ENCODE measurements at regions not wholly inside any gene's neighbourhood (a gene's known extent, or its start where the extent isn't known, plus 50 kb on each side); places are given as distances from the start of the nearest gene placed in this dataset.

- no peak for DNase-seq
- Mint-ChIP-seq H3K27me3 (ENCODE audit: insufficient read depth) (no peaks in the 10 kb centered on the region), H3K36me3 (ENCODE audit: low read depth) (peaks cover 2% of the 10 kb centered on the region), H3K4me3 (no peak overlapping the region), H3K27ac (no peak overlapping the region), H3K4me1 (peaks cover 9% of the 10 kb centered on the region), H3K9me3 (no peaks in the 10 kb centered on the region)
- no peak overlapping the region for H3K4me3 ChIP-seq (ENCODE audit: low read length)
- no peaks in the 10 kb centered on the region for H3K27me3 ChIP-seq (ENCODE audit: control insufficient read depth, insufficient read depth, low read length, poor library complexity, severe bottlenecking)
- H3K9ac ChIP-seq (ENCODE audit: extremely low read depth, low read length, poor library complexity, severe bottlenecking) = no peak overlapping the region
- no peak for TF ChIP-seq CTCF (conservative IDR thresholded peaks at IDR 0.05)
- no peaks in the 10 kb centered on the region for H3K4me1 ChIP-seq (ENCODE audit: control insufficient read depth, insufficient read depth, low read length)
- H3K27ac ChIP-seq (ENCODE audit: low read depth, low read length) = no peak overlapping the region
- no peaks in the 10 kb centered on the region for H3K36me3 ChIP-seq (ENCODE audit: control insufficient read depth, insufficient read depth, low read length)
- WGBS, 2 experiments (ENCODE audit: insufficient coverage in 1 of 2, insufficient read length in 1 of 2) = 92% methylated on average over 1 of the region's 1 CpG; no CpG with 5 or more reads in 1 of the 2 experiments
- no peaks in the 10 kb centered on the region for H3K9me3 ChIP-seq (ENCODE audit: control insufficient read depth, low read length)
Observed at GRCh38 chr7:32661929-32662328, 166.6 kb downstream of the AVL9 start.

GRCh38 chr7:32661501-32661900 is 166.2 kb downstream of the AVL9 start:
- no peaks in the 10 kb centered on the region for H3K27me3 ChIP-seq (ENCODE audit: control insufficient read depth, insufficient read depth, low read length, poor library complexity, severe bottlenecking)
- no peaks in the 10 kb centered on the region for H3K27me3 Mint-ChIP-seq (ENCODE audit: insufficient read depth)
- TF ChIP-seq CTCF (conservative IDR thresholded peaks at IDR 0.05) = no peak
- no peaks in the 10 kb centered on the region for H3K4me1 ChIP-seq (ENCODE audit: control insufficient read depth, insufficient read depth, low read length)
- WGBS, 2 experiments (ENCODE audit: insufficient coverage in 1 of 2, insufficient read length in 1 of 2) = 68% methylated on average over 2 of the region's 3 CpGs; no CpG with 5 or more reads in 1 of the 2 experiments
- no peaks in the 10 kb centered on the region for H3K9me3 Mint-ChIP-seq
- no peaks in the 10 kb centered on the region for H3K9me3 ChIP-seq (ENCODE audit: control insufficient read depth, low read length)
- H3K36me3 ChIP-seq (ENCODE audit: control insufficient read depth, insufficient read depth, low read length) = no peaks in the 10 kb centered on the region
- H3K4me3 ChIP-seq (ENCODE audit: low read length) = no peak overlapping the region
- no peaks in the 10 kb centered on the region for H3K36me3 Mint-ChIP-seq (ENCODE audit: low read depth)
- peaks cover 9% of the 10 kb centered on the region for H3K4me1 Mint-ChIP-seq
- H3K4me3 Mint-ChIP-seq = no peak overlapping the region
- no peak overlapping the region for H3K9ac ChIP-seq (ENCODE audit: extremely low read depth, low read length, poor library complexity, severe bottlenecking)
- H3K27ac ChIP-seq (ENCODE audit: low read depth, low read length) = no peak overlapping the region
- H3K27ac Mint-ChIP-seq = no peak overlapping the region
- no peak for DNase-seq

- H3K4me1 ChIP-seq (ENCODE audit: control insufficient read depth, insufficient read depth, low read length) = no peaks in the 10 kb centered on the region
- Mint-ChIP-seq H3K27ac (no peak overlapping the region), H3K4me1 (peaks cover 9% of the 10 kb centered on the region), H3K27me3 (ENCODE audit: insufficient read depth) (no peaks in the 10 kb centered on the region), H3K36me3 (ENCODE audit: low read depth) (no peaks in the 10 kb centered on the region), H3K9me3 (no peaks in the 10 kb centered on the region), H3K4me3 (no peak overlapping the region)
- no peak overlapping the region for H3K9ac ChIP-seq (ENCODE audit: extremely low read depth, low read length, poor library complexity, severe bottlenecking)
- H3K27me3 ChIP-seq (ENCODE audit: control insufficient read depth, insufficient read depth, low read length, poor library complexity, severe bottlenecking) = no peaks in the 10 kb centered on the region
- DNase-seq = no peak
- no peak overlapping the region for H3K4me3 ChIP-seq (ENCODE audit: low read length)
- 42 to 45% methylated on average over 2 of the region's 2 CpGs for WGBS, 2 experiments (ENCODE audit: insufficient coverage in 1 of 2, insufficient read length in 1 of 2)
- no peak for TF ChIP-seq CTCF (conservative IDR thresholded peaks at IDR 0.05)
- H3K27ac ChIP-seq (ENCODE audit: low read depth, low read length) = no peak overlapping the region
- no peaks in the 10 kb centered on the region for H3K9me3 ChIP-seq (ENCODE audit: control insufficient read depth, low read length)
- no peaks in the 10 kb centered on the region for H3K36me3 ChIP-seq (ENCODE audit: control insufficient read depth, insufficient read depth, low read length)
Observed at GRCh38 chr7:32660936-32661335, 165.6 kb downstream of the AVL9 start.
